ENCODE measurements at regions not wholly inside any gene's neighbourhood (a gene's known extent, or its start where the extent isn't known, plus 50 kb on each side); places are given as distances from the start of the nearest gene placed in this dataset.

DNA sequence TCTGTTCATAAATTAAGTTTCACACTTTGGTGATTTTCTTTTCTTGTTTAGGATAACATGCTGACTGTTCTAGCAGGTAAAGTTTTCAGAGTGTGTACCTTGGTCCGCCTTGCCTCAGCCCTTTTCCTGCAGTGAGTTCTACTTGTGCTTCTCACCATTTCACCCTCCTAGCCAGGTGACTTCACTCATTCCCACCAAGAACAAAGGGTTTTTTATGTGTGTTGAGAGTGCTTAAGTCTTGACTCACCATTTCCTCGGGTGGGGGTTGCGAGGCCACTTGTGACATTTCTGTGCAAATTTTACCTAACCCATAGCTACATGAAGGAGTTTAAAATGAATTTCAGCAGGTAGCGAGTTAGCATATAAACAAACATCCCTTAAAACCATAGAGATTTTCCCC is 81.4 kb downstream of the C3orf38 start:
- no peak overlapping the region for H3K27ac ChIP-seq (ENCODE audit: low read depth, low read length)
- no peak overlapping the region for H2AK5ac ChIP-seq (ENCODE audit: low read depth, low read length)
- H3K4ac ChIP-seq (replicated peaks; ENCODE audit: insufficient read length, low read depth, low read length) = no peak overlapping the region
- WGBS, 2 experiments (ENCODE audit: extremely low coverage in 1 of 2, insufficient coverage in 1 of 2, insufficient read length in 1 of 2, insufficient replicate concordance in 2 of 2, low coverage in 1 of 2, low lambda C conversion rate in 2 of 2, missing lambda C conversion rate in 1 of 2) = 95% methylated on average over 4 of the region's 4 CpGs; no CpG with 5 or more reads in 1 of the 2 experiments
- no peak overlapping the region for H4K5ac ChIP-seq (ENCODE audit: insufficient read length, low read depth, low read length)
- no peak overlapping the region for H3K4me3 ChIP-seq (ENCODE audit: extremely low read depth in 1 of 4, insufficient read depth in 2 of 4, low read depth in 3 of 4, low read length in 4 of 4)
- no peak overlapping the region for H2BK12ac ChIP-seq (ENCODE audit: low read depth, low read length)
- H3K4me2 ChIP-seq (ENCODE audit: insufficient read depth in 1 of 2, low read depth in 2 of 2, low read length in 2 of 2) = no peak overlapping the region
- no peaks in the 10 kb centered on the region for H3K23me2 ChIP-seq (ENCODE audit: low read depth, low read length)
- H2BK120ac ChIP-seq (replicated peaks; ENCODE audit: low read depth, low read length) = no peak overlapping the region
- no peaks in the 10 kb centered on the region for H3K79me2 ChIP-seq (ENCODE audit: control insufficient read depth in 1 of 2, insufficient read depth in 2 of 2, low read length in 2 of 2)
- no peaks in the 10 kb centered on the region for H3K79me1 ChIP-seq (ENCODE audit: low read depth, low read length)
- no peaks in the 10 kb centered on the region for H4K20me1 ChIP-seq (replicated peaks in 1 of 2; ENCODE audit: control insufficient read depth in 1 of 2, insufficient read depth in 2 of 2, low read length in 2 of 2)
- DNase-seq (ENCODE audit: low read depth in 1 of 2, low spot score in 2 of 2) (no peak), FAIRE-seq (no peak)
- no peak overlapping the region for H2BK20ac ChIP-seq (ENCODE audit: low read length)
- H3K27me3 ChIP-seq (replicated peaks in 1 of 4; ENCODE audit: control insufficient read depth in 3 of 4, extremely low read depth in 1 of 4, insufficient read depth in 3 of 4, low read length in 3 of 4) = no peaks in the 10 kb centered on the region
- TF ChIP-seq JUN (IDR thresholded peaks at IDR 0.05; ENCODE audit: low read depth, low read length) (no peak), TAF7 (optimal IDR thresholded peaks at IDR 0.05; ENCODE audit: borderline replicate concordance, low read depth, low read length) (no peak), EGR1 (IDR thresholded peaks at IDR 0.05; ENCODE audit: borderline replicate concordance, low read depth, low read length) (no peak)
- no peaks in the 10 kb centered on the region for H3K9me3 ChIP-seq (ENCODE audit: insufficient read depth in 2 of 2, low read depth in 1 of 2, low read length in 1 of 2)
- H3K4me1 ChIP-seq (replicated peaks in 1 of 4; ENCODE audit: control insufficient read depth in 3 of 4, insufficient read depth in 4 of 4, low read length in 3 of 4) = peaks cover 0 to 3% (median 0%) of the 10 kb centered on the region in 4 experiments; a peak in 1 of 7 replicates
- H4K91ac ChIP-seq (replicated peaks; ENCODE audit: insufficient read length, low read length) = no peak overlapping the region
- H3K23ac ChIP-seq (ENCODE audit: insufficient read length) = no peak overlapping the region
- H3K18ac ChIP-seq (ENCODE audit: extremely low read depth, low read length) = no peak overlapping the region
- POLR2A ChIA-PET (ENCODE audit: partially characterized antibody) = no interaction called here
- no peak overlapping the region for H2BK5ac ChIP-seq (ENCODE audit: low read depth, low read length)
- no peak overlapping the region for H4K8ac ChIP-seq (ENCODE audit: extremely low read depth, insufficient read depth, low read length)
- CTCF ChIA-PET (ENCODE audit: partially characterized antibody) = interaction anchor here (3.2 kb wide), 1 partner anchor 12 kb away, joined by 18 read pairs; no protein-coding TSS in a partner anchor
- H3K36me3 ChIP-seq (ENCODE audit: control insufficient read depth in 2 of 4, insufficient read depth in 4 of 4, low read length in 3 of 4) = no peaks in the 10 kb centered on the region; a peak in 1 of 8 replicates
- no peak overlapping the region for H2AFZ ChIP-seq (ENCODE audit: low read length)
- no peak overlapping the region for H3K9ac ChIP-seq (replicated peaks in 1 of 4; ENCODE audit: extremely low read depth in 1 of 4, low read depth in 3 of 4, low read length in 3 of 4)
- H3K56ac ChIP-seq (replicated peaks; ENCODE audit: insufficient read length, low read depth, low read length) = no peak overlapping the region
- H3K14ac ChIP-seq (ENCODE audit: insufficient read length) = no peak overlapping the region
- no peak overlapping the region for H2BK15ac ChIP-seq (ENCODE audit: low read length)

Data from H1 (cell line).